ENCODE measurements at regions not wholly inside any gene's neighbourhood (a gene's known extent, or its start where the extent isn't known, plus 50 kb on each side); places are given as distances from the start of the nearest gene placed in this dataset.

DNA sequence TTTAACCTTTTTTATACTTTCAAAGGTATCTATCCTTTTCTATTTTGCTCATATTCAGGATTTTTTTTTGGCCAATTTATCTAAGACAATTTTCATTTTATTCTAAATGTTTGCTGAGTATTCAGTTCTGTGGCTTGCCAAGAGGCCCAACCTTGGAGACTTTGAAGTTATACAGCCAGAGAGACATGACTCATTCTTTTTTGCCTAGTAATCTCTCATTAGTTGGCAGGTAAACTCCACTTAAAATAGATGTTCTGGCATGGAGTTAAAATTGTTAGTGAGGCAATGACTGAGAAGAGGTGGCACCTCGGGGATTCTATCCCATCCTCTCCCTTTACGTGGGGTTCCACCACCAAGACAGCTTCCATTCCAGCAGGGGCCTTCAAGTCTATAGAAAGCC is 213.8 kb downstream of the KCTD12 start:
- no peak for TF ChIP-seq POLR2AphosphoS5 (IDR thresholded peaks at IDR 0.05; ENCODE audit: low read depth, low read length)
- no peak for TF ChIP-seq TAF1 (IDR thresholded peaks at IDR 0.05; ENCODE audit: borderline replicate concordance, low read depth, low read length)
- no peak for TF ChIP-seq POLR2A (IDR thresholded peaks at IDR 0.05; ENCODE audit: low read depth, low read length)
